Lower lobe of right lung (tissue), 2 donors: ENCODE measurements at regions not wholly inside any gene's neighbourhood (a gene's known extent, or its start where the extent isn't known, plus 50 kb on each side); places are given as distances from the start of the nearest gene placed in this dataset.
"Not testable (repeated sequence)": the region's sequence is repeated elsewhere in the genome, so short reads cannot be mapped to it uniquely, and the experiment has no call there.

Experiments used
- ATAC-seq, 2 donors: fragments of 200-7000 bp; cut with Tn5 transposase; one replicate each; pipeline ENCODE4 v1.9.1; 2020 to 2022; ENCODE audit warnings: mild to moderate bottlenecking in 2 of 2, moderate library complexity in 2 of 2
- DNase-seq: peaks from one replicate; pipeline ENCODE4 v3.0.0-alpha.2; 2020
- H3K27ac ChIP-seq: fragments of 200-600 bp; one replicate; pipeline ENCODE4 v1.8.0; 2022
- H3K27me3 ChIP-seq: fragments of 200-600 bp; one replicate; pipeline ENCODE4 v1.8.0; 2022; ENCODE audit warnings: low read depth
- H3K36me3 ChIP-seq: fragments of 200-600 bp; one replicate; pipeline ENCODE4 v1.8.0; 2022; ENCODE audit warnings: mild to moderate bottlenecking
- H3K4me1 ChIP-seq: fragments of 200-600 bp; one replicate; pipeline ENCODE4 v1.8.0; 2022
- H3K4me3 ChIP-seq: fragments of 200-600 bp; one replicate; pipeline ENCODE4 v1.8.0; 2022; ENCODE audit warnings: mild to moderate bottlenecking
- H3K9me3 ChIP-seq: fragments of 200-600 bp; one replicate; pipeline ENCODE4 v1.8.0; 2022
- CTCF ChIP-seq: fragments of 200-600 bp; IDR thresholded peaks from one replicate; pipeline ENCODE4 v1.8.0; 2022; ENCODE audit warnings: antibody characterized with exemption, mild to moderate bottlenecking
- intact Hi-C: fragments of 100-400 bp; cut with DNase I; formaldehyde crosslinking; loops from one replicate; pipeline ENCODE4 v1.11.0; 2022
- donor health status: DM: no; HTN: yes; CAD: no; lungs with severe emphysema.

- Histone ChIP-seq H3K27me3 (no peaks in the 10 kb centered on the region), H3K9me3 (no peaks in the 10 kb centered on the region), H3K27ac (no peak overlapping the region), H3K4me3 (no peak overlapping the region), H3K36me3 (no peaks in the 10 kb centered on the region), H3K4me1 (no peaks in the 10 kb centered on the region)
- TF ChIP-seq CTCF = no peak
- intact Hi-C loops = no loop called here
- ATAC-seq (no peak), DNase-seq (no peak)
Observed at GRCh38 chr14:43745746-43746145, 761.3 kb downstream of the FSCB start.

GRCh38 chr14:43735932-43736331 lies 771.2 kb downstream of the FSCB start:
- no peak for TF ChIP-seq CTCF
- Histone ChIP-seq H3K4me1 (no peaks in the 10 kb centered on the region), H3K27me3 (no peaks in the 10 kb centered on the region)

GRCh38 chr14:43729143-43729542 lies 777.9 kb downstream of the FSCB start:
- H3K27me3 ChIP-seq = no peaks in the 10 kb centered on the region
- no peaks in the 10 kb centered on the region for H3K9me3 ChIP-seq
- no peak overlapping the region for H3K27ac ChIP-seq
- no peaks in the 10 kb centered on the region for H3K36me3 ChIP-seq
- ATAC-seq (no peak), DNase-seq (no peak)
- no peaks in the 10 kb centered on the region for H3K4me1 ChIP-seq
- intact Hi-C loops = no loop called here
- TF ChIP-seq CTCF = no peak
- H3K4me3 ChIP-seq = no peak overlapping the region

More at GRCh38 chr14:43735932-43736331, 771.2 kb downstream of the FSCB start:
- Histone ChIP-seq H3K27ac (no peak overlapping the region), H3K9me3 (no peaks in the 10 kb centered on the region), H3K36me3 (no peaks in the 10 kb centered on the region), H3K4me3 (no peak overlapping the region)
- intact Hi-C loops = no loop called here
- DNase-seq (no peak), ATAC-seq (no peak)

- ATAC-seq (no peak), DNase-seq (no peak)
- Histone ChIP-seq H3K27ac (no peak overlapping the region), H3K4me3 (no peak overlapping the region), H3K9me3 (no peaks in the 10 kb centered on the region), H3K27me3 (no peaks in the 10 kb centered on the region), H3K36me3 (no peaks in the 10 kb centered on the region), H3K4me1 (no peaks in the 10 kb centered on the region)
- intact Hi-C loops = no loop called here
- TF ChIP-seq CTCF = no peak
Observed at GRCh38 chr14:43706900-43707299, 800.2 kb downstream of the FSCB start.

GRCh38 chr14:43698561-43699284 lies 808.4 kb downstream of the FSCB start:
- ATAC-seq, H3K27me3 ChIP-seq, DNase-seq, H3K36me3 ChIP-seq, H3K4me3 ChIP-seq, H3K27ac ChIP-seq, intact Hi-C loops, H3K9me3 ChIP-seq, H3K4me1 ChIP-seq: not testable (repeated sequence)

- ATAC-seq (no peak), DNase-seq (no peak)
- no peak for TF ChIP-seq CTCF
- Histone ChIP-seq H3K4me3 (no peak overlapping the region), H3K27me3 (no peaks in the 10 kb centered on the region), H3K9me3 (no peaks in the 10 kb centered on the region), H3K4me1 (no peaks in the 10 kb centered on the region), H3K36me3 (no peaks in the 10 kb centered on the region), H3K27ac (no peak overlapping the region)
- intact Hi-C loops = no loop called here
Observed at GRCh38 chr14:43697003-43697402, 810.1 kb downstream of the FSCB start.
